HG03095 (cell line): ENCODE measurements at regions not wholly inside any gene's neighbourhood (a gene's known extent, or its start where the extent isn't known, plus 50 kb on each side); places are given as distances from the start of the nearest gene placed in this dataset.
A peak's percentile ranks its signal among the peaks of the same experiment; 100 is the strongest.
"Not testable (repeated sequence)": the region's sequence is repeated elsewhere in the genome, so short reads cannot be mapped to it uniquely, and the experiment has no call there.

Experiments used
- ATAC-seq: cut with Tn5 transposase; IDR thresholded peaks from one replicate; pipeline ENCODE4 v1.9.1; 2021; ENCODE audit warnings: moderate library complexity; ENCODE audit not compliant: unreplicated experiment

- ATAC-seq: no peak
Observed at GRCh38 chr9:15372455-15372854, 50.2 kb upstream of the SNAPC3 start.

DNA sequence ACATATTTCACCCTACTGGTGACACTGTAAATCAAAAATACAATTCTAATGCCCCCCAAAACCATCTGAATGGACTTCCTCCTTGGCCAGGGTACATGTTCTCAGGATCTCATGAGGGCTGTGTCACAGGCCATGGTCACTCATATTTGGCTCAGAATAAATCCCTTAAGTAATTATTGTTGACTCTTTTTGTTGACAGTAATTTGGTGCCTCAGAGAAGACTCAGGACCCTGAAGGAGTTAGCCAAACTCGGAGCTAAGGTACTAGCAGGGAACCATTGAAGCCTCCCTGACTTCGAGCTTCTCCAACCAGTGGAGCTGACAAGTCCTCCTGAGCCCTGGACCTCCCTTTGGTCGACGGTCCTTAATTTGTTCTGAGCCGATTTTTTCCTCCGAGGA is 51.2 kb upstream of the SNAPC3 start:
- ATAC-seq: no peak

DNA sequence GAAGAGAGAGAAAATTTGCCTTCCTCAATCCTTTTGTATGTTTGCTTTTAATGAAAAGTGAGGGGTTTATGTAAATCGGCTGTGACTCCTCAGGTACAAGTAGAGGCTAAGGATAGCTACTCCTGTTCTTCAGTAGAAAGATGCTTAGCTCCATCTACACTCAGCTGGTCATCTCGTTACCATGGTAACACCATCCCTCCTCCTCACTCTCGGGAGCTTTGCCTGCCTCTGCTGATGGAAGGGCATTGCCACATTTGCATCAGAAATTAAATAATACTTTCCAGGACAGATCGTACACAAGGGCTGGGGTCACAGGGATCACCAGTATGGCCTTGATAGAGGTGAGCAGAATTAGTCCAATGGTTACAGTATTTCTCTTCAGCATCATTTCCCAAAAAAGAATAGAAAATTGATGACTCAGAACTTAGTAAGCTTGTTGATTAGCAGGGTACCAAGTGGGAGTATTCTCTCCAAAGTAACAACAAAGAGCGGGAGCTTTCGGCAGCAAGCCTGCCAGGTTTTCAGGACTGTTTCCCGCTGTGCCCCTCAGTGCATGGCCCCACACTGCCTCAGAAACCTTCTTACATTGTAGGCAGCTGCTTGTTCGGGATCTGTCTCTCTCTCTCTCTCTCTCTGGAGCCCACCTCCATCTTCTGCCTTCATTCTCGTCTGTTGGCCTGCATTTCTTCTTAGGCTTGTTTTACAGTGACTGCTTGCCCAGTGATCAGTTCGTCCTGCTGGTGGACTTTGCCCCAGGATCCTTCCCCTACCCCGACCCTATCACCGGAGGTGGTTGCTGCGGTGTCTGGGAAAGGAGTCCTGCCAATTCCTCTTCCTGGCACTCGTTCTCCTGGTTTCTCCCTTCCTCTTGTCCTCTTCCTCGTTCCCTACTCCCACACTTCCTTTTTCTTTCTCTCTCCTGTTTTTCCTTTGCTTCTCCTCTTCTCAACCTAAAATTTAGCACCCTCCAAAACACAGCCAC is 51.9 kb upstream of the SNAPC3 start:
- ATAC-seq: no peak

GRCh38 chr9:15369871-15370270 is 52.8 kb upstream of the SNAPC3 start:
- no peak for ATAC-seq

DNA sequence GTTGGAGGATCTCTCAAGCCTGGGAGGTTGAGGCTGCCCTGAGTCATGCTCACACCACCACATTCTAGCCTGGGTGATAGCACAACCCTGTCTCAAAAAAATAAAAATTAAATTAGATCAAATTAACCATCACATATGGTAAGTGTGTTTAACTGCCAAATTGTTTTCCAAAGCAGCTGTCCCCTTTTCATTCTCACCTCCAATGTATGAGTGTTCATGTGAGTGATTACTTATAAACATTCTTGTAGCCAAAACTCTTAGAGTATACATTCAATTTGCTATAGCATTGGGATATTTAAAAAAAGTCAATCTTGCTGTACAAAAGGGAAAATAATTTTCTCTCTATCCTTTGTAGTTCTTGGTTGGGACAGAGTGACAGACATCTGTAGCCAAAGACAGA is 53.4 kb upstream of the SNAPC3 start:
- no peak for ATAC-seq

DNA sequence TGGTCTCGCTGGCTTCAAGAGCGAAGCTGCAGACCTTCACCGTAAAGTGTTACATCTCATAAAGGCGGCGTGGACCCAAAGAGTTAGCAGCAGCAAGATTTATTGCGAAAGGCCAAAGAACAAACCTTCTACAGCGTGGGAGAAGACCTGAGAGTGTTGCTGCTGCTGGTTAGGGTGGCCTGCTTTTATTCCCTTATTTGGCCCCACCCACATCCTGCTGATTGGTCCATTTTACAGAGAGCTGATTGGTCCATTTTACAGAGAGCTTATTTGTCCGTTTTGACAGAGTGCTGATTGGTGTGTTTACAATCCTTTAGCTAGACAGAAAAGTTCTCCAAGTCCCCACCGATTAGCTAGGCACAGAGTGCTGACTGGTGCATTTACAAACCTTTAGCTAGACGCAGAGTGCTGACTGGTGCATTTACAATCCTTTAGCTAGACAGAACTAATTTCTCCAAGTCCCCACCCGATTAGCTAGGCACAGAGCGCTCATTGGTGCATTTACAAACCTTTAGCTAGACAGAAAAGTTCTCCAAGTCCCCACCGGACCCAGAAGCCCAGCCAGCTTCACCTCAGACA is 57.6 kb upstream of the SNAPC3 start:
- ATAC-seq: not testable (repeated sequence)

- ATAC-seq: no peak
Observed at GRCh38 chr9:15361737-15362136, 54.7 kb upstream of the TTC39B start.

GRCh38 chr9:15357050-15357653 is 50.1 kb upstream of the TTC39B start:
- ATAC-seq: peak; percentile 79
